ENCODE measurements at regions not wholly inside any gene's neighbourhood (a gene's known extent, or its start where the extent isn't known, plus 50 kb on each side); places are given as distances from the start of the nearest gene placed in this dataset.

- TF ChIP-seq POLR2AphosphoS5 (IDR thresholded peaks at IDR 0.05; ENCODE audit: low read depth, low read length) (no peak), TAF1 (IDR thresholded peaks at IDR 0.05; ENCODE audit: borderline replicate concordance, insufficient read depth, low read length) (no peak), REST (IDR thresholded peaks at IDR 0.05; ENCODE audit: insufficient read depth in 1 of 2, low read depth in 2 of 2, low read length in 2 of 2) (no peak), SIN3A (IDR thresholded peaks at IDR 0.05; ENCODE audit: borderline replicate concordance, insufficient read depth, low read length) (no peak), FOXP2 (optimal IDR thresholded peaks at IDR 0.05; ENCODE audit: borderline replicate concordance, extremely low read depth, extremely low read length, insufficient read depth) (no peak)
These were observed 55.1 kb downstream of the KIF4B start for GRCh38 chr5:155068616-155069100.

- TF ChIP-seq SIN3A (IDR thresholded peaks at IDR 0.05; ENCODE audit: borderline replicate concordance, insufficient read depth, low read length) (no peak), FOXP2 (optimal IDR thresholded peaks at IDR 0.05; ENCODE audit: borderline replicate concordance, extremely low read depth, extremely low read length, insufficient read depth) (no peak), TAF1 (IDR thresholded peaks at IDR 0.05; ENCODE audit: borderline replicate concordance, insufficient read depth, low read length) (no peak), POLR2AphosphoS5 (IDR thresholded peaks at IDR 0.05; ENCODE audit: low read depth, low read length) (no peak), REST (IDR thresholded peaks at IDR 0.05; ENCODE audit: insufficient read depth in 1 of 2, low read depth in 2 of 2, low read length in 2 of 2) (no peak)
These were observed 56.4 kb downstream of the KIF4B start for GRCh38 chr5:155069961-155070360.

- TF ChIP-seq FOXP2 (optimal IDR thresholded peaks at IDR 0.05; ENCODE audit: borderline replicate concordance, extremely low read depth, extremely low read length, insufficient read depth) = no peak
- no peak for TF ChIP-seq TAF1 (IDR thresholded peaks at IDR 0.05; ENCODE audit: borderline replicate concordance, insufficient read depth, low read length)
- TF ChIP-seq REST (IDR thresholded peaks at IDR 0.05; ENCODE audit: insufficient read depth in 1 of 2, low read depth in 2 of 2, low read length in 2 of 2) = no peak
- TF ChIP-seq POLR2AphosphoS5 (IDR thresholded peaks at IDR 0.05; ENCODE audit: low read depth, low read length) = no peak
- TF ChIP-seq SIN3A (IDR thresholded peaks at IDR 0.05; ENCODE audit: borderline replicate concordance, insufficient read depth, low read length) = no peak
These were observed 57.2 kb downstream of the KIF4B start for GRCh38 chr5:155070781-155071180.

GRCh38 chr5:155076379-155076778 lies 62.8 kb downstream of the KIF4B start:
- no peak for TF ChIP-seq TAF1 (IDR thresholded peaks at IDR 0.05; ENCODE audit: borderline replicate concordance, insufficient read depth, low read length)
- no peak for TF ChIP-seq POLR2AphosphoS5 (IDR thresholded peaks at IDR 0.05; ENCODE audit: low read depth, low read length)
- no peak for TF ChIP-seq SIN3A (IDR thresholded peaks at IDR 0.05; ENCODE audit: borderline replicate concordance, insufficient read depth, low read length)
- no peak for TF ChIP-seq FOXP2 (optimal IDR thresholded peaks at IDR 0.05; ENCODE audit: borderline replicate concordance, extremely low read depth, extremely low read length, insufficient read depth)
- TF ChIP-seq REST (IDR thresholded peaks at IDR 0.05; ENCODE audit: insufficient read depth in 1 of 2, low read depth in 2 of 2, low read length in 2 of 2) = no peak

- no peak for TF ChIP-seq FOXP2 (optimal IDR thresholded peaks at IDR 0.05; ENCODE audit: borderline replicate concordance, extremely low read depth, extremely low read length, insufficient read depth)
- no peak for TF ChIP-seq SIN3A (IDR thresholded peaks at IDR 0.05; ENCODE audit: borderline replicate concordance, insufficient read depth, low read length)
- no peak for TF ChIP-seq POLR2AphosphoS5 (IDR thresholded peaks at IDR 0.05; ENCODE audit: low read depth, low read length)
- no peak for TF ChIP-seq TAF1 (IDR thresholded peaks at IDR 0.05; ENCODE audit: borderline replicate concordance, insufficient read depth, low read length)
- TF ChIP-seq REST (IDR thresholded peaks at IDR 0.05; ENCODE audit: insufficient read depth in 1 of 2, low read depth in 2 of 2, low read length in 2 of 2) = no peak
These were observed 66.1 kb downstream of the KIF4B start for GRCh38 chr5:155079698-155080097.
